HepG2 (cell line): ENCODE measurements at regions not wholly inside any gene's neighbourhood (a gene's known extent, or its start where the extent isn't known, plus 50 kb on each side); places are given as distances from the start of the nearest gene placed in this dataset.

Experiments used
- ATF1 ChIP-seq: IDR thresholded peaks from 2 replicates; pipeline ENCODE4 v1.6.1; 2016; ENCODE audit warnings: mild to moderate bottlenecking, control low read depth
- BHLHE40 ChIP-seq: IDR thresholded peaks from 2 replicates; pipeline ENCODE4 v1.6.1; 2011; ENCODE audit warnings: low read length, improper control_type of control experiment
- GMEB2 ChIP-seq: IDR thresholded peaks from 2 replicates; pipeline ENCODE4 v1.6.1; 2016; ENCODE audit warnings: missing biosample characterization, missing genetic modification reagents, low read depth
- GTF2F1 ChIP-seq: fragments of 150-350 bp; IDR thresholded peaks from 2 replicates; pipeline ENCODE4 v1.6.1; 2014; ENCODE audit warnings: low read length
- HNF4A ChIP-seq: sonication (generic); formaldehyde crosslinking; IDR thresholded peaks from 2 replicates; pipeline ENCODE4 v1.4.0; 2020; ENCODE audit warnings: missing genetic modification reagents
- HOXA9 ChIP-seq: sonication (generic); formaldehyde crosslinking; IDR thresholded peaks from 2 replicates; pipeline ENCODE4 v1.8.1; 2022; ENCODE audit warnings: missing genetic modification reagents, mild to moderate bottlenecking, moderate library complexity, borderline replicate concordance
- PAX8 ChIP-seq: sonication (generic); formaldehyde crosslinking; IDR thresholded peaks from 2 replicates; pipeline ENCODE4 v1.8.0; 2022; ENCODE audit warnings: mild to moderate bottlenecking, missing genetic modification reagents, borderline replicate concordance
- TEF ChIP-seq: sonication (generic); formaldehyde crosslinking; IDR thresholded peaks from 2 replicates; pipeline ENCODE4 v1.5.0; 2020; ENCODE audit warnings: missing genetic modification reagents
- TERF1 ChIP-seq: sonication (generic); formaldehyde crosslinking; IDR thresholded peaks from 2 replicates; pipeline ENCODE4 v1.8.0; 2022; ENCODE audit warnings: mild to moderate bottlenecking, missing genetic modification reagents, moderate library complexity
- U2AF1 ChIP-seq: fragments of 200-400 bp; formaldehyde crosslinking; optimal IDR thresholded peaks from 2 replicates; pipeline ENCODE3; 2017; ENCODE audit warnings: mild to moderate bottlenecking, low read depth, low read length
- ZBTB3 ChIP-seq: sonication (generic); formaldehyde crosslinking; IDR thresholded peaks from 2 replicates; pipeline ENCODE4 v1.4.0; 2020; ENCODE audit warnings: low read depth, mild to moderate bottlenecking, moderate library complexity, missing genetic modification reagents, borderline replicate concordance
- ZBTB34 ChIP-seq: sonication (generic); formaldehyde crosslinking; IDR thresholded peaks from 2 replicates; pipeline ENCODE4 v1.8.0; 2022; ENCODE audit warnings: mild to moderate bottlenecking, missing genetic modification reagents
- ZBTB46 ChIP-seq: sonication (generic); formaldehyde crosslinking; IDR thresholded peaks from 2 replicates; pipeline ENCODE4 v1.4.0; 2020; ENCODE audit warnings: mild to moderate bottlenecking, missing genetic modification reagents, borderline replicate concordance
- ZC3H13 ChIP-seq: sonication (generic); formaldehyde crosslinking; IDR thresholded peaks from 2 replicates; pipeline ENCODE4 v1.8.1; 2023; ENCODE audit warnings: mild to moderate bottlenecking, missing genetic modification reagents, moderate library complexity
- ZMYM4 ChIP-seq: sonication (generic); formaldehyde crosslinking; IDR thresholded peaks from 2 replicates; pipeline ENCODE4 v1.8.1; 2023; ENCODE audit warnings: mild to moderate bottlenecking, missing genetic modification reagents
- ZNF256 ChIP-seq: sonication (generic); formaldehyde crosslinking; conservative IDR thresholded peaks from 2 replicates; pipeline ENCODE4 v1.4.0; 2020; ENCODE audit warnings: missing genetic modification reagents
- ZNF282 ChIP-seq: fragments of 450-650 bp; IDR thresholded peaks from 2 replicates; pipeline ENCODE4 v1.6.1; 2018; ENCODE audit not compliant: partially characterized antibody
- ZNF333 ChIP-seq: sonication (generic); formaldehyde crosslinking; IDR thresholded peaks from 2 replicates; pipeline ENCODE4 v1.4.0; 2020; ENCODE audit warnings: mild to moderate bottlenecking, missing genetic modification reagents, borderline replicate concordance
- ZNF34 ChIP-seq: sonication (generic); formaldehyde crosslinking; IDR thresholded peaks from 2 replicates; pipeline ENCODE4 v1.4.0; 2020; ENCODE audit warnings: mild to moderate bottlenecking, missing genetic modification reagents, borderline replicate concordance
- ZNF530 ChIP-seq: sonication (generic); formaldehyde crosslinking; IDR thresholded peaks from 2 replicates; pipeline ENCODE4 v1.5.0; 2020; ENCODE audit warnings: low read depth, mild to moderate bottlenecking, missing genetic modification reagents
- ZNF597 ChIP-seq: sonication (generic); formaldehyde crosslinking; IDR thresholded peaks from 2 replicates; pipeline ENCODE4 v1.5.0; 2020; ENCODE audit warnings: missing genetic modification reagents
- ZNF691 ChIP-seq: sonication (generic); formaldehyde crosslinking; IDR thresholded peaks from 2 replicates; pipeline ENCODE4 v1.4.0; 2020; ENCODE audit warnings: missing genetic modification reagents, low read depth, mild to moderate bottlenecking, borderline replicate concordance
- ZNF768 ChIP-seq: sonication (generic); formaldehyde crosslinking; IDR thresholded peaks from 2 replicates; pipeline ENCODE4 v1.4.0; 2020; ENCODE audit warnings: missing genetic modification reagents

GRCh38 chr2:186308347-186308746 lies 177.7 kb upstream of the ZC3H15 start (continued):
- TF ChIP-seq ZBTB34 (no peak), HNF4A (peak; percentile 71), U2AF1 (no peak), ZNF691 (CRISPR knock-in tag) (no peak), ZNF256 (no peak), ZNF333 (no peak), ZC3H13 (no peak), ZBTB46 (CRISPR knock-in tag) (no peak), ZMYM4 (CRISPR knock-in tag) (peak; percentile 47; the same call in 1 of the 2 replicates), HOXA9 (CRISPR knock-in tag) (no peak), ATF1 (no peak), ZBTB3 (CRISPR knock-in tag) (no peak), GTF2F1 (no peak), ZNF597 (CRISPR knock-in tag) (no peak), ZNF34 (no peak), GMEB2 (CRISPR knock-in tag) (no peak), PAX8 (CRISPR knock-in tag) (no peak), ZNF282 (no peak), TEF (CRISPR knock-in tag) (no peak), ZNF768 (CRISPR knock-in tag) (no peak), TERF1 (CRISPR knock-in tag) (no peak), ZNF530 (no peak), BHLHE40 (no peak)
